GM18873 (cell line): ENCODE measurements at regions not wholly inside any gene's neighbourhood (a gene's known extent, or its start where the extent isn't known, plus 50 kb on each side); places are given as distances from the start of the nearest gene placed in this dataset.
A peak's percentile ranks its signal among the peaks of the same experiment; 100 is the strongest.

Experiments used
- ATAC-seq: cut with Tn5 transposase; IDR thresholded peaks from one replicate; pipeline ENCODE4 v1.9.1; 2021; ENCODE audit warnings: mild to moderate bottlenecking, moderate library complexity, moderate number of reproducible peaks; ENCODE audit not compliant: unreplicated experiment, low FRiP score

GRCh38 chr10:77710759-77711682, 73.4 kb upstream of the KCNMA1 start:
- ATAC-seq: peak; percentile 55

- peak; percentile 70 for ATAC-seq
Observed at GRCh38 chr10:77710081-77710551, 72.5 kb upstream of the KCNMA1 start.

DNA sequence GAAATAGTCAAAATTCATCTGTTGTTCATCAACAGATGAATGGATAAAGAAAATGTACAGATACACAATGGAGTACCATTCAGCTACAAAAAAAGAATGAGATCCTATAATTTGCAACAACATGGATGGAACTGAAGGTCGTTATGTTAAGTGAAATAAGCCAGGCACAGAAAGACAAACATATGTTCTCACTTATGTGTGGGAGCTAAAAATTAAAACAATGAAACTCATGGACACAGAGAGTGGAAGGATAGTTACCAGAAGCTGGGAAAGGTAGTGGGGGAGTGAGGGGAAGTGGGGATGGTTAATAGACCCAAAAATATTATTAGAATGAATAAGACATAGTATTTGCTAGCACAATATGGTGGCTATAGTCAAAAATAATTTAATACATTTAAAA, 70.0 kb upstream of the KCNMA1 start:
- ATAC-seq: no peak

- no peak for ATAC-seq
Observed at GRCh38 chr10:77702166-77702565, 64.6 kb upstream of the KCNMA1 start.

GRCh38 chr10:77700086-77700485, 62.5 kb upstream of the KCNMA1 start:
- no peak for ATAC-seq

GRCh38 chr10:77699080-77699645, 61.6 kb upstream of the KCNMA1 start:
- peak; percentile 48 for ATAC-seq

DNA sequence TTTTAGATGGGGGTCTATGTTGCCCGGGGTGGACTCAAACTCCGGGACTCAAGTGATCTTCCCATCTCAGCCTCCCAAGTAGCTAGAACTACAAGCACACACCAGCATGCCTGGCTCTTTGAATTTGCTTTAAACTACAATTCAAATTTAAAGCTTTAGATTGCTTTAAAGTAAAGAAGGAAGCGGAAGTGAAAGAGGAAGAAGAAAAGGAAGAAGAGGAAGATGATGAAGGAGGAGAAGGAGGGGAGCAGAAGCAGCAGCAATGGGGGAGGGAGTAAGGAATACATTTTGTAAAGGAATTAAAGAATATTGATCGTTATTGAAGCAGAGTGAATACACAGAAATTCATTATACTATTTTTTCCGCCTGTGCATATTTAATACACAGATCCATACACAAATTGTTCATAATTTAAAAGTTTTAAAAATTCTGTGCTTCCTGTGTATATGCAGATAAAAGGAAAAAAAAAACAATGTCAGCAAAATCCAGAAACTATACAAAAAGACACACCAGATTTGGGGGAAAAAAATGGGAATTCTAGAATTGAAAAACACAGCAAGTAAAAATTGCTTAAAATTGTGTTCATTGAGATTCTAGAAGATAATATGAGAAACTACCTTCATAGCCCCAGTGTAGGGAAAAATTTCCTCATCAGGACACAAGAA, 60.8 kb upstream of the KCNMA1 start:
- ATAC-seq: no peak

DNA sequence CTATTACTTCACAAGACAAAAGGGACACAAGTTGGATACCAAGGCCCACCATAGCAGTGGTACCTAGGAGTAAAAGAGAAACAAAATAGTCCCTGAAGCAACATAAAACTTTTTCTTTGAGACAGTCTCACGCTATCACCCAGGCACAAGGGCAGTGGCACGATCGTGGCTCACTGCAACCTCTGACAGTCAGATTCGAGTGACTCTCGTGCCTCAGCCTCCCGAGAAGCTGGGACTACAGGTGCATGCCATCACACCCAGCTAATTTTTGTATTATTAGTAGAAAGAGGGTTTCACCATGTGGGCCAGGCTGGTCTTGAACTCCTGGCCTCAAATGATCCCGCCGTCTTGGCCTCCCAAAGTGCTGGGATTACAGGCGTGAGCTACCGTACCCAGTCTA, 59.0 kb upstream of the KCNMA1 start:
- no peak for ATAC-seq

DNA sequence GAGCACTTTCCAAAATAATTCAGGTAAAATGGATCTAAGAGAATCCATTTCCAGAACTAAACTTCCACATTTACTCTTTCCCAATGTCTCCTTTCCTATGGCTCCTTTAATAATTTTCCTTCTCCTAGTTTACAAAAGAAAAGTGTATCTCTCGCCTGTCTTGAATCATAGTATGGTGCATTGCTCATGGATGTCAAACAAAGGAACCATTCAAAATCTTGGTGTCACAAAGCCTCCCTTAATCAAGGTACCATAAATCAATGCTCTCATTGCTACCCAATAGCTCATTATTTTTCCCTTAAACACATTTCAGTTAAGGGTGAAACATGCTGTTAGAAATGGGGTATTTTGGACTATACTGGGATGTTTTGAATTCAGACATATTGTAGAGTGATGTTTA, 57.6 kb upstream of the KCNMA1 start:
- ATAC-seq: no peak

- ATAC-seq: no peak
Observed at GRCh38 chr10:77692782-77693181, 55.2 kb upstream of the KCNMA1 start.

GRCh38 chr10:77689339-77689738, 51.7 kb upstream of the KCNMA1 start:
- ATAC-seq: no peak

DNA sequence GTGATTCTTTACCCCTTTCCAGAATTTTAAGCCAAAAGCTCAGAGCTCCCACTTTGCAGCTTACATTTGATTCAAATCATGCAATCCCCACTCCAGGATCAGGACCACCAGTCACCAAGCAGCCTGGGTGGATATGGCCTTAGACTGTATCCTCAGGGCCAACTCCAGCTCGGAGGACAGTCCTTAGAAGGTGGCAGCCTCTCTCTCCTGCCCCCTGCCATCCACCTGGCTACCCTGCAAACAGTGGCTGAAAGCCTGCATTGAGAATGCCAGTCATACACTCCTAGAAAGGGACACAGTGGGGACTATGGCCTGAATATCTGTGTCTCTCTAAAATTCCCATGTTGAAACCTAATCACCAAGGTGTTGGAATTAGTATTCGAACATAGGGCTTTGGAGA, 50.0 kb upstream of the KCNMA1 start:
- no peak for ATAC-seq
